HG03175 (cell line): ENCODE measurements at regions not wholly inside any gene's neighbourhood (a gene's known extent, or its start where the extent isn't known, plus 50 kb on each side); places are given as distances from the start of the nearest gene placed in this dataset.

Experiments used
- ATAC-seq: cut with Tn5 transposase; IDR thresholded peaks from one replicate; pipeline ENCODE4 v1.9.1; 2021; ENCODE audit warnings: mild to moderate bottlenecking, moderate library complexity; ENCODE audit not compliant: unreplicated experiment

DNA sequence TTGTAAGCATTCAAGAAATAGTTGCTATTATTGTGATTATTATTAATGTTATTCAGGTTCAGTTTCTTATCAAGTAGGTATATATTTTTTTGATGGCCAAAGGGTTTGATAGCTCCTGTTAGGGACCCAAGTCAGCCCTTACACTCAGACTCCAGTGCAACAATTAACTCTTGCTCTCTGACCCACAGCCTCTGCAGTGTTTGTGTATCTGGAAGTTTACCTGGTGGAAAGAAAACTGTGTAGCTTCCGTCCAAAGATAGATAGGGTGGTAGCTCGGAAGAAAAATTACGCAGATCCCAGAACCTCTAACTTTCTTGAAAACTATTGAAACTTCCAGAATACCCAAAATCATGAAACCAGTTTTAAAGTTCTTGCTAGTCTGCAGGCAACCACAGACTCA, 58.6 kb upstream of the IGFBP2 start:
- ATAC-seq = no peak

DNA sequence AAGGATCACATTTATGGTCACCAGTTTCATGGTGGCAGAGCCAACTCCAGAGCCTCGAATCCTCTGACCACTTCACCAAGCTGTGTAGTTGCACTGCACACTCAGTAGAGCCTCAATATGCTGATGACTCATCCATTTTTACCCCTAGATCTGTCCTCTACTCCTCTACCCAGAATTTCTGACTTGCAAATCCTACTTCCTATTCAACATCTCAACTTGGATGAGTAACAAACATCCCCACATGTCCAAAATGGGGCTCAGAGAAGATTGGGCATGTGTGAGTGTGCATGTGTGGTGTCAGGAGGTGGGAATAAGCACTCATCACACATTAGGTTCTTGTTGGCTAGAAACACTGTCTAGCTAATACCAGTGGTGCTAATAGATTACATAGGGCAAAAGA, 57.8 kb upstream of the IGFBP2 start:
- no peak for ATAC-seq

DNA sequence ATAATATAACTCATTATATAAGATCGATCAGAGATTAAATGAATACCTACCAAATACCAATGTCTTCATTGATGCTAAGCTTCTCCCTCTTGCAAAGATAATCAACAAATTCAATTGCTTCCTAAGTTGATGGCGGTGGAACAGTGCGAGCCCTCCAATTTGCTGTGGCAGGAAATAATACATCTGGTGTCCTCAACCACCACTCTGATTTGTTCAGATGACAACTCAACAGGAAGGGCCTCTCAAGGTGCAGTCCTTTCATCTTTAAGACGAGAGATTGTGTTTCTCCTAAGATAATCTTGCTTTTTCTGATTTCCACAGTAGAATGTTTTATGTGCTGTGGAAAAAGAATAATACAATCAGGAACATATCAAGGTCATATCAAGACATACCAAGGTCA, 56.6 kb upstream of the IGFBP2 start:
- no peak for ATAC-seq

DNA sequence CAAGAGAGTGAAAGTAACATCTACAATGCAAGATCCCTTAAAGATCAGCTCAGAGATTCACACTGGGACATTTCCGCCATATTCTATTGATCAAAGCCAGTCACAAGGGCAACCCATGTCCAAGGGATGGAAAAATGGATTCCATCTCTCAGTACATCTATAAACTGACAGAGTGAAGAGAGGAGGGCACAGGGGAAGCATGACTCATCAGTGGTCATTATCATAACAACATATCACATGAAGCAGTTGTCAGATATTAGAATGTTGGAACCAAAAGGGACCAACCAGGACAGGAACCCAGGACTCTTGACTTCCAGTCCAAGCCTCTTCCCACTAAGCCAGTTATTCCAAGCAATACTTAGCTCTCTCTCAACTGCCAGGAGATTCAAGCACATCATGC, 54.9 kb upstream of the IGFBP2 start:
- no peak for ATAC-seq

DNA sequence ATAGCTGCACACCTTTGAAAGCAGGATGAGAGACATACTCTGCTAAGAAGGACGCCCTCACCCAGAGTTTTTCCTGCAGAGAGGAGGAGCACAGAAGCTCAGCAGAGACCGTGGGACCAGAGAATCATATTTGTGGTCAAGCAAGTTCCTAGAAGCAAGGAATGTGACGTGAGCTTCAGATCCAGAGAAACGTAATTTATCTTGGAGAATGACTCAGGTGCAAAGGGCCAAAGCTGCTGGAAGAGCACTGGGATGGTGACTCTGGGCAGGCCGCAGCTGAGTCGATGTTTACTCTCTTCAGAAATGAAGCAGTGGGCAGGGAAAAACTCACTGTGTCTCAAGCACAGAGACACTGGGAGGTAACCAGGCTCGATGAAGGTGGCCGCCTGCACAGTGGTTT, 50.1 kb upstream of the IGFBP2 start:
- ATAC-seq = no peak
